ENCODE measurements at regions not wholly inside any gene's neighbourhood (a gene's known extent, or its start where the extent isn't known, plus 50 kb on each side); places are given as distances from the start of the nearest gene placed in this dataset.
"Not testable (repeated sequence)": the region's sequence is repeated elsewhere in the genome, so short reads cannot be mapped to it uniquely, and the experiment has no call there.

DNA sequence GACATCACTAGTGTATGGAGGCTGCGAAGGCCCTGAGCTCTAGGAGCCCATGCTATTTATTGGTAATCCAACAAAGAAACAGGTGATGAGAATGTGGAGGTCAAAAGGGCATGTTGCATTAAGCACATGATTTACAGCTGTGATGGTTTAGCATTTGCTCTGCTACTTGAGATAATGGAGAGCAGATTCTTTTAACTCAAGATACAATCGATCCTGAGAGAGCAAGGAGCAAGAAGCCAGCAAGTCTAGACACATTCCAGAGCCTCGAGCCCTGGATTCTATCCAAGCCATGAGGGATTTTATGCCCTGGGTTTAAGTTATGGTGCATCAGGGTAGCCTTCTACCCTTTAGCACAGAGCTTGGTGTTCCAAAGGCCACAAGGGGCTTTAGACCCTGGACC lies 85.3 kb upstream of the KCNMA1 start:
- not testable (repeated sequence) for TF ChIP-seq CTCF (IDR thresholded peaks at IDR 0.05; ENCODE audit: low read length); EZH2 (IDR thresholded peaks at IDR 0.05; ENCODE audit: borderline replicate concordance, low read length)

All from OCI-LY1 (cell line).